ENCODE measurements at regions not wholly inside any gene's neighbourhood (a gene's known extent, or its start where the extent isn't known, plus 50 kb on each side); places are given as distances from the start of the nearest gene placed in this dataset.

DNA sequence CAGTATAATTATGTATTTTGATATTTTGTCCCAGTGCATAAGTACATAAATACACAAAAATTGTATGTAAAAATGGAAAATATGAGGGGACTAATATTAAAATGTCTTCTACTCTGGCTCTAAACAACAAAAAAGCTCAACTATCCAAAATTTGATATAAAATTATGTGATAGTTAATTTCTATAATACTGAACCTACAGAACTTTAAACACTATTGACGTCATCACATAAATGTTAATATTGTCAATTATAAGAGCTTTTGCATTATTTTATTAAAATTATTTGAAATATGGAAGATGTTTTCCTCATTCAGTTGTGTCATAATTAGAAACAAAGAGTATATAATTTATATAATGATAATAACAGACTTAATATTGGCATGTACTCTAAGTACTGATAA lies 1139.7 kb upstream of the TMEFF2 start:
- no peak for TF ChIP-seq EP300 (IDR thresholded peaks at IDR 0.05; ENCODE audit: borderline replicate concordance in 1 of 2, low read depth in 2 of 2, low read length in 2 of 2)
- no peak for TF ChIP-seq TAF1 (IDR thresholded peaks at IDR 0.05; ENCODE audit: low read depth, low read length)
- TF ChIP-seq RAD21 (IDR thresholded peaks at IDR 0.05 in 1 of 2, conservative IDR thresholded peaks at IDR 0.05 in 1 of 2; ENCODE audit: low read depth in 2 of 2, low read length in 2 of 2), result no peak
- no peak for TF ChIP-seq HDAC6 (IDR thresholded peaks at IDR 0.05; ENCODE audit: low read depth, low read length)
- TF ChIP-seq MAFK (IDR thresholded peaks at IDR 0.05; ENCODE audit: low read depth, low read length), result no peak
- TF ChIP-seq, protein P1, sequence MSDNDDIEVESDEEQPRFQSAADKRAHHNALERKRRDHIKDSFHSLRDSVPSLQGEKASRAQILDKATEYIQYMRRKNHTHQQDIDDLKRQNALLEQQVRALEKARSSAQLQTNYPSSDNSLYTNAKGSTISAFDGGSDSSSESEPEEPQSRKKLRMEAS (IDR thresholded peaks at IDR 0.05), result no peak
- TF ChIP-seq, protein P2, sequence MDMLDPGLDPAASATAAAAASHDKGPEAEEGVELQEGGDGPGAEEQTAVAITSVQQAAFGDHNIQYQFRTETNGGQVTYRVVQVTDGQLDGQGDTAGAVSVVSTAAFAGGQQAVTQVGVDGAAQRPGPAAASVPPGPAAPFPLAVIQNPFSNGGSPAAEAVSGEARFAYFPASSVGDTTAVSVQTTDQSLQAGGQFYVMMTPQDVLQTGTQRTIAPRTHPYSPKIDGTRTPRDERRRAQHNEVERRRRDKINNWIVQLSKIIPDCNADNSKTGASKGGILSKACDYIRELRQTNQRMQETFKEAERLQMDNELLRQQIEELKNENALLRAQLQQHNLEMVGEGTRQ (IDR thresholded peaks at IDR 0.05; ENCODE audit: low read length), result no peak
- TF ChIP-seq, protein P3, sequence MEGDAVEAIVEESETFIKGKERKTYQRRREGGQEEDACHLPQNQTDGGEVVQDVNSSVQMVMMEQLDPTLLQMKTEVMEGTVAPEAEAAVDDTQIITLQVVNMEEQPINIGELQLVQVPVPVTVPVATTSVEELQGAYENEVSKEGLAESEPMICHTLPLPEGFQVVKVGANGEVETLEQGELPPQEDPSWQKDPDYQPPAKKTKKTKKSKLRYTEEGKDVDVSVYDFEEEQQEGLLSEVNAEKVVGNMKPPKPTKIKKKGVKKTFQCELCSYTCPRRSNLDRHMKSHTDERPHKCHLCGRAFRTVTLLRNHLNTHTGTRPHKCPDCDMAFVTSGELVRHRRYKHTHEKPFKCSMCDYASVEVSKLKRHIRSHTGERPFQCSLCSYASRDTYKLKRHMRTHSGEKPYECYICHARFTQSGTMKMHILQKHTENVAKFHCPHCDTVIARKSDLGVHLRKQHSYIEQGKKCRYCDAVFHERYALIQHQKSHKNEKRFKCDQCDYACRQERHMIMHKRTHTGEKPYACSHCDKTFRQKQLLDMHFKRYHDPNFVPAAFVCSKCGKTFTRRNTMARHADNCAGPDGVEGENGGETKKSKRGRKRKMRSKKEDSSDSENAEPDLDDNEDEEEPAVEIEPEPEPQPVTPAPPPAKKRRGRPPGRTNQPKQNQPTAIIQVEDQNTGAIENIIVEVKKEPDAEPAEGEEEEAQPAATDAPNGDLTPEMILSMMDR (IDR thresholded peaks at IDR 0.05; ENCODE audit: control extremely low read depth in 1 of 3, insufficient read depth in 1 of 3, low read depth in 1 of 3, low read length in 3 of 3), result no peak
